HUES48 (cell line): ENCODE measurements at regions not wholly inside any gene's neighbourhood (a gene's known extent, or its start where the extent isn't known, plus 50 kb on each side); places are given as distances from the start of the nearest gene placed in this dataset.

Experiments used
- H3K27ac ChIP-seq: one replicate; pipeline ENCODE4 v1.7.0; 2013; ENCODE audit warnings: low read depth, low read length, inconsistent platforms
- H3K27me3 ChIP-seq: 2 replicates; pipeline ENCODE4 v1.6.1; 2013; ENCODE audit warnings: mild to moderate bottlenecking, low read length; ENCODE audit not compliant: control insufficient read depth, insufficient read depth
- H3K36me3 ChIP-seq: 2 replicates; pipeline ENCODE4 v1.6.1; 2013; ENCODE audit warnings: low read length; ENCODE audit not compliant: control insufficient read depth, insufficient read depth
- H3K4me1 ChIP-seq: 2 replicates; pipeline ENCODE4 v1.6.1; 2013; ENCODE audit warnings: mild to moderate bottlenecking, low read length; ENCODE audit not compliant: control insufficient read depth, insufficient read depth
- H3K4me3 ChIP-seq: 2 replicates; pipeline ENCODE4 v1.5.1; 2013; ENCODE audit warnings: mild to moderate bottlenecking, low read depth, low read length
- H3K9ac ChIP-seq: 2 replicates; pipeline ENCODE4 v1.6.1; 2013; ENCODE audit warnings: mild to moderate bottlenecking, low read depth, low read length, moderate library complexity
- H3K9me3 ChIP-seq: 2 replicates; pipeline ENCODE4 v1.6.1; 2013; ENCODE audit warnings: low read length; ENCODE audit not compliant: control insufficient read depth, insufficient read depth

DNA sequence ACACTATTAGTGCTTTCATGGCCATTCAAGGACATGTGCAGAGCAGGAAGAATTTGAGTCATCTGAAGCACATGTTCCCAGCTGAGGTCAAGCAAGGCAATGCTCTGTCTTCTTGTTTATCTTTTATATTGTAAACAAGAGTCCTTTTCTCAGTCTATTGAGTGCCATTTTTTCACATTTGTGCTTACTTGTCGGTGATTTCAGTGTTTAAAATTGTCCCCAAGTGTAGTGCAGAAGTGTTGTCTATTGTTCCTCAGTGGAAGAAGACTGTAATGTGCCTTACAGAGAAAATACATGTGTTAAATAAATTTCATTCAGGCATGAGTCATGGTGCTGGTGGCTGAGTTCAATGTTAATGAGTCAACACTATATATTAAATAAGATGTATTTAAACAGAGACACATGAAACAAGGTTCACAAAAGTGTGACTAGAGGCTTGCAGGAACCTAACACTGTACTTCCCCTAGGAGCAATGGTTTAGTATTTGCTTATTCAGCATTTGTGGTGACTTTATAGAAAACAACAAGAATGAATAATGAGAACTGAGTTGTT, 391.1 kb downstream of the LRIG3 start:
- no peaks in the 10 kb centered on the region for H3K27me3 ChIP-seq
- no peak overlapping the region for H3K27ac ChIP-seq
- H3K4me3 ChIP-seq = no peak overlapping the region
- no peaks in the 10 kb centered on the region for H3K4me1 ChIP-seq
- no peaks in the 10 kb centered on the region for H3K36me3 ChIP-seq
- H3K9me3 ChIP-seq = no peaks in the 10 kb centered on the region
- H3K9ac ChIP-seq = no peak overlapping the region

DNA sequence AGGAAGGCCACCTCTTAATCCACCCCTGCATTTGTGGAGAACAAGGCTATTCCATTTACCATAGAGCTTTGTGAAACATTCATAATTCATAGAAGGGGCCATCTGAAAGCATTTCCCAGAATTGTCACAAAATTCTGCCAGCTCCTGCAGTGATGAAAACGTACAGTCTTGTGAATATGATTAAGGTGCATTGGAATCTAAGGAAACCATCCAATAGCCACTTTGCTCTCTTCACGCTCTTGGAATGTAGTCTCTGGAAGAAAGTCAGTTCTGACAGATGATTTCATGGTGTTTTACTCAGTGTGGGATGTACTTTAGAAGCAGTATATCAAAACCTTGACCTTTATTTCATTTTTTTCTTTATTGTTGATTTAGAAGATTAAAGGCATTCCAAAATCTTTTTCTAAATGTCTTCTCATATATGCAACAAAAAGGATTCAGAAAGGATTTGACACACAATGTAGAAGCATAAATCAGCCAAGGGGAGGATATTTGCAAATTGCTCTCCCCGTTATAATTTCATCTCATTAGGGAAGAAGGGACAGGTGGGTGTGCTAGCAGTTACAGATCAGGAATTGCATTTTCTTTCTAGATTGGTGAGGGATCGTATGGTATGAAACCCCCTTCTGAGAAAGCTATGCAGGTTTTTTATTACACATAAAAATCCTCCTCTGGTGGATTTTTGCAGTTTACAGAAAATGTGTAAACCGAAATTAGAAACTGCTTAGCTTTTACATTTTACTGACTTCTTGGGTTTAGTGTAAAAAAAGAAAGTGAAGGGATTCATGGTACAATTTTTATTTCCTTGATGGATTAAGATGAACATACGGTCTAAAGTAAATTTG, 390.2 kb downstream of the LRIG3 start:
- H3K4me3 ChIP-seq = no peak overlapping the region
- H3K4me1 ChIP-seq = no peaks in the 10 kb centered on the region
- no peak overlapping the region for H3K9ac ChIP-seq
- no peak overlapping the region for H3K27ac ChIP-seq
- no peaks in the 10 kb centered on the region for H3K9me3 ChIP-seq
- no peaks in the 10 kb centered on the region for H3K36me3 ChIP-seq
- no peaks in the 10 kb centered on the region for H3K27me3 ChIP-seq

- no peaks in the 10 kb centered on the region for H3K36me3 ChIP-seq
- H3K27ac ChIP-seq = no peak overlapping the region
- H3K9me3 ChIP-seq = no peaks in the 10 kb centered on the region
- no peak overlapping the region for H3K4me3 ChIP-seq
- H3K27me3 ChIP-seq = no peaks in the 10 kb centered on the region
- H3K9ac ChIP-seq = no peak overlapping the region
- peaks cover 4% of the 10 kb centered on the region for H3K4me1 ChIP-seq
These were observed 389.6 kb downstream of the LRIG3 start for GRCh38 chr12:58530742-58531062.

DNA sequence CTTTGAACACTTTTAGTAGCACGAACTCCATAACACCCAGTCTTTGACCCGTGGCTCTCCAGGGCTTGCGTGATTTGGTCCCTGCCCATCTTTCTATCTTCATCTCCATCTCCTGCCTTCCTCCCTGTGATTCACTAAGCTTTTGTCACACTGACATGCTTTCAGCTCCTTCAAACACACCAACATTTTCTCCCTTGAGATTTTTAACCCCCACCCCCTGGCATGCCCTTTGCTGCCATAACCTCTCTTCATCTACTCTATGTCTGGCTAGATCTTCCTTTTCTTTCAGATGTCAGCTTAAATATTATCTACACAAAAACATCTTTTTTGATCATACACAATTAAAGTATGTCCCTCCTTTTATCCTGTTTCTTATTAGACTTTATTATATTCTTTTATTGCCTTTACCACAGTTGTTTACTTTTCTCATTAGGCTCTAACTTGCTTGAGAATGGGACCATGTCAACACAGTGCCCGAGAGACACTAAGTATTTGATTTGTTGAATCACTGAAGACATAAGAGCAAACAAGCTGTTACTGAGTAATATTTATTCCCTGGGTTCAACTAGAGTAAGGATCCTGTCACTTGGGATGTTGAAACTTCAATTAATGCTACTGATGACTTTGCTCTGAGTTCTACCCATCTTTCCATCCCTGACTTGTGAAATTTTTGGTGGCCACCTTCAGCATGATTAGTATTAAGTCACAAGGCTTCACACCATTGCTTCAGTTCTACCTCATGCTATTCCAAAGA, 387.3 kb downstream of the LRIG3 start:
- Histone ChIP-seq H3K4me3 (no peak overlapping the region), H3K27me3 (no peaks in the 10 kb centered on the region), H3K9me3 (no peaks in the 10 kb centered on the region), H3K4me1 (peaks cover 7% of the 10 kb centered on the region), H3K36me3 (no peaks in the 10 kb centered on the region), H3K27ac (no peak overlapping the region), H3K9ac (no peak overlapping the region)

- Histone ChIP-seq H3K9me3 (no peaks in the 10 kb centered on the region), H3K27me3 (no peaks in the 10 kb centered on the region), H3K4me3 (no peak overlapping the region), H3K36me3 (no peaks in the 10 kb centered on the region), H3K27ac (no peak overlapping the region), H3K4me1 (peaks cover 7% of the 10 kb centered on the region), H3K9ac (no peak overlapping the region)
These were observed 386.7 kb downstream of the LRIG3 start for GRCh38 chr12:58533652-58534051.

- Histone ChIP-seq H3K27ac (no peak overlapping the region), H3K9me3 (no peaks in the 10 kb centered on the region), H3K27me3 (no peaks in the 10 kb centered on the region), H3K4me3 (no peak overlapping the region), H3K4me1 (peaks cover 24% of the 10 kb centered on the region), H3K9ac (no peak overlapping the region), H3K36me3 (no peaks in the 10 kb centered on the region)
These were observed 383.0 kb downstream of the LRIG3 start for GRCh38 chr12:58537278-58537677.

DNA sequence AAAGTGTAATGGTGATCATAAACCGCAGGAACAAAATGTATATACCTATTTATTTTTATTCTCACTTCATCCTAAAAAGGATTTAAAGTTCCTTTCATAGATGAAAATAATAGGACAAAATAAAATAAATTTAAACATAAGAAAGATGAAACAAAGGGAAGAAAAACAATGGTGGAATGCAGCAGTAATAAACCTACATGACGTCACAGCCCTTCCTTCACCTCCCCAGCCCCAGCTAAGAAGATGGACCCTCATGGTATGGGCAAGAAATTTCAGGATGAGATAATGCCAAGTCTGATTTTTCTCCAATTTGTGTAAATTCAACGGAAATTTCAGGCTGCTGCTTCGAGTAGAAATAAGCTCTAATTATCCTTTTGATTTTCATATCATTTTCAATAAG, 381.0 kb downstream of the LRIG3 start:
- H3K4me3 ChIP-seq = no peak overlapping the region
- no peaks in the 10 kb centered on the region for H3K9me3 ChIP-seq
- H3K9ac ChIP-seq = no peak overlapping the region
- no peaks in the 10 kb centered on the region for H3K36me3 ChIP-seq
- H3K27ac ChIP-seq = no peak overlapping the region
- H3K27me3 ChIP-seq = no peaks in the 10 kb centered on the region
- peaks cover 33% of the 10 kb centered on the region for H3K4me1 ChIP-seq

- Histone ChIP-seq H3K4me3 (no peak overlapping the region), H3K9me3 (no peaks in the 10 kb centered on the region), H3K27ac (peak overlapping the region; percentile 45), H3K4me1 (peaks cover 32% of the 10 kb centered on the region), H3K9ac (no peak overlapping the region), H3K36me3 (no peaks in the 10 kb centered on the region), H3K27me3 (no peaks in the 10 kb centered on the region)
These were observed 379.6 kb downstream of the LRIG3 start for GRCh38 chr12:58540480-58541299.

DNA sequence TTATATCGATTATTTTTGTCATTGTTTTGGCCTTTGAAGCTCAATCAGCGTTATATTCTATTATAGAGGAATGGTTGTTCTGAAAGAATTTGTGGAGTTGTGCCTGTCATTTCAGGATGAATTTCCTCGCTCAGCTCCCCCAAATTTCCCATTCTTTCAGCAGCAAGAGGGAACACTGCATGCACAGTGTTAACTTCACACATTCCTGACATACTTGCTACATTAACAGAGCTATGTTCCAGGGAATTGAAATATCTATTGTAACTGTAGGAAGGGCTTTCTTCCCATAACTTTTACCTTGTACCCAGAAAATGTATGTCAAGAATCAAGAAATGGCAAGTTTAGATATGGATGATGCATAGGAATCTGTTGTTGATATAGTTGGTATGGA, 379.0 kb downstream of the LRIG3 start:
- Histone ChIP-seq H3K36me3 (no peaks in the 10 kb centered on the region), H3K27me3 (no peaks in the 10 kb centered on the region), H3K4me1 (peaks cover 29% of the 10 kb centered on the region), H3K4me3 (no peak overlapping the region), H3K9ac (no peak overlapping the region), H3K27ac (peak overlapping the region; percentile 45), H3K9me3 (no peaks in the 10 kb centered on the region)

DNA sequence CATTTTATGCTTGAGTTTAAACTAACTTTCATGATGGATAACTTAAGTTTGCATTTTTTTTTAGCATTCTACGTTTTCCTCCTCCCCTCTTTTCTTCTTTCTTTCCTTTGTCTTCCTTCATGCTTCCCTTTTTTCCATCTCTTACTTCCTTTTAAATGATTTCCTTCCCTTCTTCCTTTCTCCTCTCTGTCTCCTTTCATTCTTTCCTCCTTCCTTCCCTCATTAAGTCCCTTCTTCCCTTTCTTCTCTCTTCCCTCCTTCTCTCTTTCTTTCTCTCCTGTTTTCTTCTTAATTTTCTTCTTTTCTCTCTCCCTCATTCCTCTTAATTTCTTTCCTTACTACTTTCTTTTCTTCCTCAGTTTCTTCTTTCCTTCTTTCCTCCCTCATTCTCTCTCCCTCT, 376.0 kb downstream of the LRIG3 start:
- Histone ChIP-seq H3K27ac (no peak overlapping the region), H3K27me3 (no peaks in the 10 kb centered on the region), H3K9ac (no peak overlapping the region), H3K4me1 (peaks cover 29% of the 10 kb centered on the region), H3K9me3 (no peaks in the 10 kb centered on the region), H3K36me3 (no peaks in the 10 kb centered on the region), H3K4me3 (no peak overlapping the region)
